SU-DHL-6 (cell line): ENCODE measurements at regions not wholly inside any gene's neighbourhood (a gene's known extent, or its start where the extent isn't known, plus 50 kb on each side); places are given as distances from the start of the nearest gene placed in this dataset.

Source experiments
- H2AFZ ChIP-seq: fragments of 200-600 bp; sonication (generic); 2 replicates; pipeline ENCODE4 v1.6.1; 2014; ENCODE audit warnings: low read depth, mild to moderate bottlenecking, moderate library complexity, mixed read lengths, antibody characterized with exemption, low read length; ENCODE audit not compliant: severe bottlenecking
- H3F3A ChIP-seq: fragments of 200-600 bp; shearing (Covaris generic); 2 replicates; pipeline ENCODE4 v1.6.0; 2016; ENCODE audit warnings: antibody characterized with exemption, mild to moderate bottlenecking; ENCODE audit not compliant: insufficient read depth
- H3K27ac ChIP-seq: fragments of 200-600 bp; sonication (generic); 2 replicates; pipeline ENCODE4 v1.5.1; 2016; ENCODE audit warnings: low read depth, mild to moderate bottlenecking, low read length, moderate library complexity, mixed read lengths
- H3K27me3 ChIP-seq: fragments of 200-600 bp; sonication (generic), shearing (Covaris generic); 2 replicates; pipeline ENCODE4 v1.6.0; 2014; ENCODE audit warnings: mild to moderate bottlenecking, low read length
- H3K36me3 ChIP-seq: fragments of 200-600 bp; sonication (generic); 2 replicates; pipeline ENCODE4 v1.6.1; 2014; ENCODE audit warnings: mild to moderate bottlenecking, low read length, mixed read lengths
- H3K4me2 ChIP-seq: fragments of 300-600, 200-600 bp; shearing (Covaris generic), sonication (generic); 2 replicates; pipeline ENCODE4 v1.6.0; 2014; ENCODE audit warnings: low read length, low read depth, mild to moderate bottlenecking; ENCODE audit not compliant: poor library complexity, severe bottlenecking
- H3K4me3 ChIP-seq: fragments of 200-600 bp; sonication (generic); 2 replicates; pipeline ENCODE4 v1.5.1; 2014; ENCODE audit warnings: antibody characterized with exemption, low read length, mild to moderate bottlenecking, mixed read lengths; ENCODE audit not compliant: insufficient read depth, poor library complexity, severe bottlenecking
- H3K79me2 ChIP-seq: fragments of 200-600 bp; sonication (generic); 2 replicates; pipeline ENCODE4 v1.6.1; 2014; ENCODE audit warnings: mild to moderate bottlenecking, low read length, moderate library complexity; ENCODE audit not compliant: insufficient read depth
- H3K9ac ChIP-seq: fragments of 200-600 bp; sonication (generic); 2 replicates; pipeline ENCODE4 v1.7.0; 2014; ENCODE audit warnings: mild to moderate bottlenecking, low read length
- H3K9me2 ChIP-seq: fragments of 200-600 bp; sonication (generic); replicated peaks from 2 replicates; pipeline ENCODE4 v1.6.1; 2014; ENCODE audit warnings: low read length; ENCODE audit not compliant: insufficient read depth
- H3K9me3 ChIP-seq: fragments of 200-600 bp; sonication (generic); 2 replicates; pipeline ENCODE4 v1.6.1; 2014; ENCODE audit warnings: low read length, mixed read lengths; ENCODE audit not compliant: insufficient read depth
- H4K20me1 ChIP-seq: fragments of 200-600 bp; sonication (generic); 2 replicates; pipeline ENCODE4 v1.6.1; 2014; ENCODE audit warnings: low read depth, mild to moderate bottlenecking, antibody characterized with exemption, low read length, moderate library complexity, mixed read lengths
- EZH2phosphoT487 ChIP-seq: fragments of 200-600 bp; sonication (generic), shearing (Covaris generic); conservative IDR thresholded peaks from 2 replicates; pipeline ENCODE4 v1.6.1; 2018; ENCODE audit warnings: mild to moderate bottlenecking, antibody characterized with exemption, low read length, moderate library complexity, mixed read lengths
- TF ChIP-seq, protein P1 (sequence below): fragments of 200-600 bp; sonication (generic); IDR thresholded peaks from one replicate; pipeline ENCODE4 v1.5.1; 2017; ENCODE audit warnings: antibody characterized with exemption, mild to moderate bottlenecking, low read length, moderate library complexity; ENCODE audit not compliant: insufficient read depth, poor library complexity, severe bottlenecking

DNA sequence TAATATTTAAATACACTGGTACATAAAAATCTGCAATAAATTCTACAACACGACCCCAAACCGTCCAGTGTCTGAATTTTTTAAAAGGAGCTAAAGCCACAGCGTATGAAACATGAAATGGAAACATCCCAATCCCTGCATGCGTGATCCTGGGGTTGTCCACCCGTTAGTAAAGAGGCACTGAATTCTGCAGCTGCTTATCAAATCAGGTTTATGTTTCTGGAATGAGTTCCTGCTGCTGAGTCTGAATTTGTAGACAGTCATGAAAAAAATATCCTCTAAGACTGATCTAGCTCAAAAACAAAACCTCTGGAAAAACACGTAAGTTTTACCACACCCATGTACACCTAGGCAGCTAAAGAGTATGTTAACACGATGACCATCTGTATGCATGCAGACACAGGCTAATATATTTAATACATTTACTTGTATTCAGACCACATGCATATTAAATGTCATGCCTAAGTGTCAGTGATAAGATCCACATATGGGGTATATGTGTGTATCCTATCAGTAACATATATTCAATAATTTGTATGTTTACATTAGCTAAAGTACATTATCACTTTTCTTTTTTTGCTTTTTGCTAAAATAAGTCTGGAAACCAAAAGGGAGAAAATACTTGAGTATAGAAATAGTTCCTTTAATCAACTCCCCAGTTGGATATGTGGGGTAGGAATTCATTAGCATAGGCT, 420.5 kb upstream of the PSMD7 start:
- no peaks in the 10 kb centered on the region for H3F3A ChIP-seq
- no peaks in the 10 kb centered on the region for H4K20me1 ChIP-seq
- H3K9ac ChIP-seq, result no peak overlapping the region
- no peaks in the 10 kb centered on the region for H3K27me3 ChIP-seq
- no peak for TF ChIP-seq EZH2phosphoT487
- TF ChIP-seq, protein P1, sequence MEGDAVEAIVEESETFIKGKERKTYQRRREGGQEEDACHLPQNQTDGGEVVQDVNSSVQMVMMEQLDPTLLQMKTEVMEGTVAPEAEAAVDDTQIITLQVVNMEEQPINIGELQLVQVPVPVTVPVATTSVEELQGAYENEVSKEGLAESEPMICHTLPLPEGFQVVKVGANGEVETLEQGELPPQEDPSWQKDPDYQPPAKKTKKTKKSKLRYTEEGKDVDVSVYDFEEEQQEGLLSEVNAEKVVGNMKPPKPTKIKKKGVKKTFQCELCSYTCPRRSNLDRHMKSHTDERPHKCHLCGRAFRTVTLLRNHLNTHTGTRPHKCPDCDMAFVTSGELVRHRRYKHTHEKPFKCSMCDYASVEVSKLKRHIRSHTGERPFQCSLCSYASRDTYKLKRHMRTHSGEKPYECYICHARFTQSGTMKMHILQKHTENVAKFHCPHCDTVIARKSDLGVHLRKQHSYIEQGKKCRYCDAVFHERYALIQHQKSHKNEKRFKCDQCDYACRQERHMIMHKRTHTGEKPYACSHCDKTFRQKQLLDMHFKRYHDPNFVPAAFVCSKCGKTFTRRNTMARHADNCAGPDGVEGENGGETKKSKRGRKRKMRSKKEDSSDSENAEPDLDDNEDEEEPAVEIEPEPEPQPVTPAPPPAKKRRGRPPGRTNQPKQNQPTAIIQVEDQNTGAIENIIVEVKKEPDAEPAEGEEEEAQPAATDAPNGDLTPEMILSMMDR, result no peak
- H3K36me3 ChIP-seq, result no peaks in the 10 kb centered on the region
- no peaks in the 10 kb centered on the region for H3K9me3 ChIP-seq
- H3K4me2 ChIP-seq, result no peak overlapping the region
- no peak overlapping the region for H2AFZ ChIP-seq
- no peak overlapping the region for H3K4me3 ChIP-seq
- H3K9me2 ChIP-seq, result no peaks in the 10 kb centered on the region
- H3K79me2 ChIP-seq, result no peaks in the 10 kb centered on the region
- H3K27ac ChIP-seq, result no peak overlapping the region

DNA sequence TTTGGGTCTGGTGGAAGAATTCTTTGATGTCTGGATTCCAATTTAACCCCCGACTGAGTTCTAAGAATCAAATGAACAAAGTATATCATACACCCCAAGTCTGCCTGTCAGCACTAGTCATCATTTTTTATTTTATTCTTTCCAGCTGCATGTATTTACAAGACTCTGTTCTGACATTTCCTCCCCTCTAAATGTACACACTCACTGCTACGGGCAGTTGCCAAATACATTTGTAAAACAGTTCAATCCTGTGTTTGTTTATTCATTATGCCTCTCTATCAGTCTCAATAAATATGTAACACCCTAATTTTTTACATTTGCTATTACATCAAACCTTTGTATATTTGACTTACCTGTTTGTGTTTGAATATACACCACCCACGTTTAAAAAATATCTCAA, 422.3 kb upstream of the PSMD7 start:
- Histone ChIP-seq H3K9me2 (no peaks in the 10 kb centered on the region), H3K27ac (no peak overlapping the region), H3K4me2 (no peak overlapping the region), H3K36me3 (no peaks in the 10 kb centered on the region), H3K9me3 (no peaks in the 10 kb centered on the region), H3K4me3 (no peak overlapping the region), H4K20me1 (no peaks in the 10 kb centered on the region), H2AFZ (no peak overlapping the region), H3K79me2 (no peaks in the 10 kb centered on the region), H3K9ac (no peak overlapping the region), H3F3A (no peaks in the 10 kb centered on the region), H3K27me3 (no peaks in the 10 kb centered on the region)
- TF ChIP-seq, protein P1, result no peak
- TF ChIP-seq EZH2phosphoT487, result no peak

DNA sequence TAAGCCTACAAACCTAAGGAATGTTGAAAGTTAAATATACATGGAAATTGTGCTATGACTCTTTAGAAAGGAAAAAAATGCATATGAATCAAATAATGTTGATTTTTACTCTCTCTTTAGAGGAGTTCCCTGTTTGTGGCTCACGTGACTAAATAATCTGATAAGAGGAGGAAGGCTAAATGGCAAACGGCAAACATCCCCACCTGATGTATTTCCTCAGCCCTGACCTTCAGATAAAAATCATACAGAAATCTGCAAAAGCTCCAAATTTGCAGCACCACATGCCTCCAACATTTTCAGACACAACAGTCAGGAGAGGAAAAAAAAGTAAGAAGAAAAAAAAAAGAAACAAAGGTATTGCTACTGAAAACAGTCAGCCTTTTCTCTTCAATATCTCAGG, 423.0 kb upstream of the PSMD7 start:
- no peak overlapping the region for H3K4me3 ChIP-seq
- H3F3A ChIP-seq, result no peaks in the 10 kb centered on the region
- H4K20me1 ChIP-seq, result no peaks in the 10 kb centered on the region
- no peaks in the 10 kb centered on the region for H3K9me3 ChIP-seq
- no peak overlapping the region for H2AFZ ChIP-seq
- H3K4me2 ChIP-seq, result no peak overlapping the region
- no peak for TF ChIP-seq EZH2phosphoT487
- TF ChIP-seq, protein P1, result no peak
- H3K27ac ChIP-seq, result no peak overlapping the region
- no peak overlapping the region for H3K9ac ChIP-seq
- H3K9me2 ChIP-seq, result no peaks in the 10 kb centered on the region
- no peaks in the 10 kb centered on the region for H3K36me3 ChIP-seq
- no peaks in the 10 kb centered on the region for H3K27me3 ChIP-seq
- H3K79me2 ChIP-seq, result no peaks in the 10 kb centered on the region
